ENCODE measurements at regions not wholly inside any gene's neighbourhood (a gene's known extent, or its start where the extent isn't known, plus 50 kb on each side); places are given as distances from the start of the nearest gene placed in this dataset.

- DNase-seq (ENCODE audit: low read depth) = no peak
Observed at GRCh38 chr6:145159921-145160320, 575.4 kb downstream of the EPM2A start.

- no peak for DNase-seq (ENCODE audit: low read depth)
Observed at GRCh38 chr6:145161501-145161900, 573.8 kb downstream of the EPM2A start.

DNA sequence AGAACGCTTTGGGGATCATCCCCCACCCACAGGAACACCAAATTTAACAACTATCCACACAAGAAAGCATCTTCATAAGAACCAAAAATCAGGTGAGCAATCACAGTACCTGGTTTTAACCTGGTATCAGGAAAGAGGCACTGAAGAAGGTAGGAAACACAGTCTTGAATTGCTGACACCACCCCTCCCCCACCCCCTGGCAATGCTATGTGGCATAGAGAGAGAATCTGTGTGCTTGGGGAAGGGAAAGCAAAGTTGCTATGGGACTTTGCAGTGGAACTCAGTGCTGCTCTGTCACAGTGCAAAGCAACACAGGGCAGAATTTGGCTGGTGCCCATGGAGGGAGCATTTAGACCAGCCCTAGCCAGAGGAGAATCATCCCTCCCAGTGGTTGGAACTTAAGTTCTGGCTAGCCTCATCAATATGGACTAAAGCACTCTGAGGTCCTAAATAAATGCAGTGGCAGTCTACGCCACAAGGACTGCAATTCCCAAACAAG lies 565.5 kb downstream of the EPM2A start:
- no peak for DNase-seq (ENCODE audit: low read depth)

DNA sequence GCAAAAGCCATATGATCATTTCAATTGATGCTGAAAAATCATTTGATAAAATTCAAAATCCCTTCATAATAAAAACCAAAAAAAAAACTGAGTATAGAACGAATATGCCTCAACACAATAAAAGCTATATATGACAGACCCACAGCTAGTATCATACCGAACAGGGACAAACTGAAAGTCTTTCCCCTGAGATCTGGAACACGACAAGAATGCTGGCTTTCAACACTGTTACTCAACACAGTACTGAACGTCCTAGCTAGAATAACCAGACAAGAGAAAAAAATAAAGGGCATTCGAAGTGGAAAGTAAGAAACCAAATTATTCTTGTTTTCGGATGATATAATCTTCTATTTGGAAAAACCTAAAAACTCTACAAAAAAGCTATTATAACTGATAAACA lies 559.9 kb downstream of the EPM2A start:
- no peak for DNase-seq (ENCODE audit: low read depth)

DNA sequence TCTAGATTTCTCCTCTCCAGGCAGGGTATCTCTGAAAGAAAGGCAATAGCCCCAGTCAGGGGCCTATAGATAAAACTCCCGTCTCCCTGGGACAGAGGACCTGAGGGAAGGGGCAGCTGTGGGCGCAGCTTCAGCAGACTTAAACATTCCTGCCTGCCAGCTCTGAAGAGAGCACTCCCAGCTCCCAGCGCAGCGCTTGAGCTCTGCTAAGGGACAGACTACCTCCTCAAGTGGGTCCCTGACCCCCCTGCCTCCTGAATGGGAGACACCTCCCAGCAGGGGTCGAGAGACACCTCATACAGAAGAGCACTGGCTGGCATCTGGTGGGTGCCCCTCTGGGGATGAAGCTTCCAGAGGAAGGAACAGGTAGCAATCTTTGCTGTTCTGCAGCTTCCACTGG lies 556.9 kb downstream of the EPM2A start:
- DNase-seq (ENCODE audit: low read depth) = no peak

DNA sequence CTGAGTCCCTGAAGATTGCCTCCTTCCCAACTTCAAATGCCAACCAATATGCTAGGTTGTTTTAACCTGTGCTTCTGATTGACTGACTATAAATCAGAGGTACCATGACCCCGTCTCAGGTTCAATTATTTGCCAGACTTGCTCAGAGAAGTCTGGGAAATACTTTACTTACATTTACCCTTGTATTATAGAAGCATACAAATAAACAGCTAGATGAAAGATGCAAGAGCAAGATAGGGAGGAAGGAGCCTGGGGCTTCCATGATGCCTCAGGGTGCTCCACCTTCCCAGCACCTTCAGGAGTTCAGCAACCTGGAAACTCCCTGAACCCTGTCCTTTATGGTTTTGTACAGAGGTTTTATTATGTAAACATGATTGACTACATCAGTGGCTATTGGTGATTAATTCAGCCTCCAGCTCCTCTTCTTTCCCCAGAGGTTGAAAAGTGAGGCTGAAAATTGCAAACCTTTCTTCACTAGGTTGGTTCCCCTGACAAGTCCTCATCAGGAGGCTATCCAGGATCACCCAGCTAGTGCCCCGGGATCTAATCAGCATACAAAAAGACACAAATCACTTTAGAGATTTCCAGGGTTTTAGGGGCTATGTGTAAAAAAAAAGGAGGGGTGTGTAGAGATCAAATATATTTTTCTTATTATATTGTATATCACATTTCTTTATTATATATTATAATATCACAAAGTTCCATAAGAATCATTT lies 547.7 kb downstream of the EPM2A start:
- no peak for DNase-seq (ENCODE audit: low read depth)

- no peak for DNase-seq (ENCODE audit: low read depth)
Observed at GRCh38 chr6:145189836-145190235, 545.5 kb downstream of the EPM2A start.

GRCh38 chr6:145194389-145194788 lies 540.9 kb downstream of the EPM2A start:
- DNase-seq (ENCODE audit: low read depth) = no peak

- DNase-seq (ENCODE audit: low read depth) = no peak
Observed at GRCh38 chr6:145199961-145200360, 535.4 kb downstream of the EPM2A start.

DNA sequence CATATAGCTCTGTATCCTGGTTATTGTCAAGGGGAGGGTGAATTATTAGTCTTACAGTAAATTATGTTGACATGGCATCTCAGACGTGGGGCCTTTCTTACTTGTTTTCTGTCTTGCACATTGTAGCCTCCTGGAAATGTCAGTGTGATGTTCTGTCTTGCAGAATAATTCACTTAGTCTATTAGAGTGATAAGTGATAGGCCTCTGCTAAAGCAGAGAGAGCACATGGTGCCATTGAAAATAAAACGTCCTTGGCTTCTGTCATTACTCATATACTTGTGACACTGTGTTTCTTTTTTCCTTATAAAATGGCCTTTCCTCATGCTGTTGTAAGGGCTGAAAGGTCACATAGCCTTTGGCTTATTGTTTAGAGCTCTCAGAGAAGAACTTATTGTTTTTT lies 531.0 kb downstream of the EPM2A start:
- DNase-seq (ENCODE audit: low read depth) = no peak

GRCh38 chr6:145206247-145206907 lies 528.9 kb downstream of the EPM2A start:
- DNase-seq (ENCODE audit: low read depth) = no peak

DNA sequence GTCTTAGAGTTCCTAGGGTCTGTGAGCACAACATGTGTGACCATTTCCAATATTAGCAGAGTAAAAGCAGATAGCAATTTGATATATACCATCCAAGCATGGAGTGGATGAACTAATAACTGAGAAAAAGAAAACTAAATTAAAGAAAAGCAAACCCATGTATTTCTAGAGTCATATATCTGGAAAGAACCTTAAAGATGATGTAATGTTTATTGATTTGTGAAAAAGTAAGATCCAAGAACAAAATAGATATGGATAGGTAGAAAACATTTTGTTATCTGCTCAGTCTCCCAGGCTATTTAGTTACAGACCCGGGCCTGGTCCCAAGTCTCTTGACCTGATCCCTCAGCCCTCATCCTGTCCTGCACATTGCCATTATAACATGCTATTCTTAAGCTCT lies 526.8 kb downstream of the EPM2A start:
- no peak for DNase-seq (ENCODE audit: low read depth)

GRCh38 chr6:145209272-145209671 lies 526.0 kb downstream of the EPM2A start:
- DNase-seq (ENCODE audit: low read depth) = no peak

DNA sequence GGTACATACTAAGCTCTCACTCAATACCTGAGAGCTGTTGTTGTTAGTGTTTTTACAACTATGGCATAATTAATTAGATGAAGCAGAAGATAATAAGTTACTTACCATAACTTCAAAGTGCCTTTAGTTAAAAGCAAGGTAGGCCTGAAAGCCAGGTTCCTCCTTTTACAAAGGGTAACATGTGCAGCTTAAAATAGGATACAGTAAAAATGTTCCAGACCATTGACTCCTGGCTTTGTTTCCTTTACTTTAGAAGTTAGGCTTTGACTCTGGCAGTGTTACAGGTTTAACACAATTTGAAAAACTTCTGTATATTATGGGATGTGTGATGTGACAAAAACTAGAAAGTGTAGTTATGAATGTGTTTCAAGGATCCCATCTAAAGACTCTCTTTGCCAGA lies 522.5 kb downstream of the EPM2A start:
- no peak for DNase-seq (ENCODE audit: low read depth)

GRCh38 chr6:145213614-145214013 lies 521.7 kb downstream of the EPM2A start:
- DNase-seq (ENCODE audit: low read depth) = no peak

DNA sequence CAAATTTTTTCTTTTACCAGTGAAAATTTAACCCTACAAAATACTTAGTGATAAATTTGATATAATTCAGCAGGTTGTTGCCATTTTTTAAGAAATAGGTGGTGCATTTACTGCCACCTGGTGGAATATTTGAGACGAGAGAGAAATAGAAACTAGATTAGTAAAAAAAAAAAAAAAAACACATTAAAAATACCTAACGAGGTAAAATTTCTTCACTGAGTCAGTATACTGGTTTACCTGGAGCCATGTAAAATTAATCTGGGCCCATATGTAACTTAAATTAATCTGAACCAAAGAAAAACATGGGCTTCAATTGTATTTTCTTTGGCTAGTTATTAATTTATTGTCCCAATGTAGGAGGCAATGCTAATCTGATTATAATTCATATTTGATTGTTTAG lies 520.8 kb downstream of the EPM2A start:
- DNase-seq (ENCODE audit: low read depth) = no peak

GRCh38 chr6:145224450-145224849 lies 510.9 kb downstream of the EPM2A start:
- no peak for DNase-seq (ENCODE audit: low read depth)

DNA sequence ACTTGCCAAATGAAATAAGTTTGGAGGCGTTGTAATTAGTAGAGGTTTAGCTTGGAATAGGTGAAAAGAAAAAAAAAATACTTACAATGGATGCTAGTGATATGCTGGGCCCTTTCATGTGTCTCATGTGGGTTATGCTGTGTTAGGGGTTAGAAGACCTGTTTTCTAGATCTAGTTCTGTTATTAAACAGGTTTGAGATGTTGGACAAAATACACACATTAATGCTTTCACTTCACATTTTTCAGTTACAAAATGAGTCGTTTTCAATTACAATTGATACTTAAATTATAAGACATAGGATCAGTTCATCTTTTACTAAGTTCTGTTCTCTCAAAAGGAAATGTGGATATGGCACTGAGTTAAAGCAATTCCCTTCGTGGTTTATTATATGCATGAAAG lies 509.8 kb downstream of the EPM2A start:
- DNase-seq (ENCODE audit: low read depth) = no peak

GRCh38 chr6:145227593-145227992 lies 507.7 kb downstream of the EPM2A start:
- DNase-seq (ENCODE audit: low read depth) = no peak

- DNase-seq (ENCODE audit: low read depth) = no peak
Observed at GRCh38 chr6:145228962-145229582, 506.2 kb downstream of the EPM2A start.

DNA sequence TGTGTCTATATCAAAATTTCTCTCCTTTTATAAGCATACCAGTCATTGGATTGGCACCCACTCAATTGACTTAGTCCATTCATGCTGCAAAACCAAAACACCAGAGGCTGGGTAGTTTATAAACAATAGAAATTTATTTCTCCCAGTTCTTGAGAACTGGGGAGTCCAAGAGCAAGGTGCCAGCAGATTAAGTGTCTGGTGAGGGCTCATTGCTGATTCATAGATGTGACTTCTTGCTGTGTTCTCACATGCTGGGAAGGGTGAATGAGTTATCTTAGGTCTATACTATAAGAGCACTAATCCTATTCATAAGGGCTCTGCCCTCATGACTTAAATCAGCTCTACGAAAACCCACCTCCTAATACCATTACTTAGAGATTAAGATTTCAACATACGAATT lies 501.4 kb downstream of the EPM2A start:
- DNase-seq (ENCODE audit: low read depth) = no peak

DNA sequence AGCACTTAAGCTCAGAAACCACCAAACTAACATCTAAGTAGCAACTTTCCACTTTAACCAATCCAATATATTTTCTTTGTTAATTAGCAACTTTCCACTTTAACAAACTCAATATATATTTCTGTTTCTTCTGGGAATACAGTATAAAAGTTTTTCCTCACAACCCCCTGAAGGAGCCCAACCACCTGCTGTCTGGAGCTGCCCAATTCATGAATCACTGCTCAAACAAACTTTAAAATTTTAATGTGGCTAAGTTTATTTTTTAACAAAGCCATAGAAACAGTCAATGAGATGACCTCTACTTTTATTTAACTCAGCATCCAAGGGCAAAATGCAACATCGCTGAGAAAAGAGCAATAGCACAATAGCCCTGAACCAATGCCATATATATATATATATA lies 500.1 kb downstream of the EPM2A start:
- DNase-seq (ENCODE audit: low read depth) = no peak

DNA sequence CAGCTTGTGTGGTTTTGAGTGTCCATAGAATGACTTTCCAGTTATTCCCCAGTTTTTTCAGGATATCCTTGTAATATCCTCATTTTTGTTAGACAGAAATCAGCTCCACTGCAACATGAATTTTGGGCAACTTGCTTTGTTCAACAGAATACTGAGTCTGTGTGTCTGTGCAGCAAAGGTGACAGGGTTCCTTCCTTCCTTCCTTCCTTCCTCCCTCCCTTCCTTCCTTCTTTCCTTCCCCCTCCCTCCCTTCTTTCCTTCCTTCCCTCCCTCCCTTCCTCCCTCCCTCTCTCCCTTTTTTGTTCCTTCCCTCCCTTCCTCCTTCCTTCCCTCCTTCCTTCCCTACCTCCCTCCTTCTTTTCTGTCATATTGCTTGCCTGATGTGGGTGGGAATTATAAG lies 496.5 kb downstream of the EPM2A start:
- no peak for DNase-seq (ENCODE audit: low read depth)

All from stimulated activated CD8-positive, alpha-beta memory T cell treated with anti-CD3 and anti-CD28 coated beads, Interleukin-15, amount 100 ng/mL, for 24 hours (primary cell).